H1 (cell line): ENCODE measurements at regions not wholly inside any gene's neighbourhood (a gene's known extent, or its start where the extent isn't known, plus 50 kb on each side); places are given as distances from the start of the nearest gene placed in this dataset.

ENCODE experiments used
- CBX5 ChIP-seq: fragments of 300-800, 300-1000 bp; sonication (generic); IDR thresholded peaks from 2 replicates; pipeline ENCODE4 v1.7.1; 2016; ENCODE audit warnings: antibody characterized with exemption, low read length, low read depth
- CTCF ChIP-seq, 3 experiments: IDR thresholded peaks; 1 replicate in 2 of 3; 2 replicates in 1 of 3; pipeline versions ENCODE4 v1.5.1 to v1.6.1; 2011; ENCODE audit warnings: low read length in 3 of 3, mild to moderate bottlenecking in 3 of 3, inconsistent platforms in 2 of 3, low read depth in 1 of 3, moderate library complexity in 1 of 3; ENCODE audit not compliant: insufficient read depth in 1 of 3; ENCODE audit errors: control extremely low read depth in 1 of 3
- GABPA ChIP-seq: IDR thresholded peaks from 2 replicates; pipeline ENCODE4 v1.6.1; 2011; ENCODE audit warnings: mild to moderate bottlenecking, low read length, moderate library complexity, borderline replicate concordance; ENCODE audit not compliant: insufficient read depth
- MAFK ChIP-seq: IDR thresholded peaks from 2 replicates; pipeline ENCODE4 v1.6.1; 2012; ENCODE audit warnings: low read depth, mild to moderate bottlenecking, improper control_type of control experiment, low read length
- POLR2A ChIP-seq, 2 experiments: IDR thresholded peaks; 1 replicate in 1 of 2; 2 replicates in 1 of 2; pipeline ENCODE4 v1.6.1; 2011; ENCODE audit warnings: low read depth in 2 of 2, low read length in 2 of 2, mild to moderate bottlenecking in 2 of 2; ENCODE audit errors: control extremely low read depth in 1 of 2
- TF ChIP-seq, protein P1 (sequence below): IDR thresholded peaks from 2 replicates; pipeline ENCODE4 v1.6.1; 2012; ENCODE audit warnings: inconsistent platforms

DNA sequence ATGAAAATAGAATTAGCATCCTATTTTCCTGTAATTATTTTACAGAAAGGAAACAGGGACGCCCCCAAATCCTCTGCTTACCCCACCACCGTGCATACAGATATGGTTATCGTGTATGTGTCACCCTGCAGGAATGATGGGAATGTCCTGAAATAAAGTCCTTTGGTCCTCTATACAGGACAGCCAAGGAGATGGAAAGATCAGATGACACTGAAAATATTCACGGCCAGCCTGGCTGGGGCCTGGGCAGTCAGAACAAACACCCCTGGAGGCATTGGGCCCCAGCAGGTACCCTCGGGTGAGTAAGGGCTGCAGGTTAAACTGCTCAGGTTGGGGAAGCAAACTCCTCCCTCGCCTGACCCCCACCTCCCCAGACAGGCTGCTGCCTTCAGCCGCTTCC is 368.0 kb downstream of the FOXL1 start:
- TF ChIP-seq POLR2A (IDR thresholded peaks at IDR 0.05; ENCODE audit: control extremely low read depth in 1 of 2, low read depth in 2 of 2, low read length in 2 of 2), result no peak
- no peak for TF ChIP-seq CBX5
- TF ChIP-seq, protein P1, sequence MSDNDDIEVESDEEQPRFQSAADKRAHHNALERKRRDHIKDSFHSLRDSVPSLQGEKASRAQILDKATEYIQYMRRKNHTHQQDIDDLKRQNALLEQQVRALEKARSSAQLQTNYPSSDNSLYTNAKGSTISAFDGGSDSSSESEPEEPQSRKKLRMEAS, result no peak
- TF ChIP-seq CTCF (IDR thresholded peaks at IDR 0.05; ENCODE audit: control extremely low read depth in 1 of 3, insufficient read depth in 1 of 3, low read depth in 1 of 3, low read length in 3 of 3), result no peak
- TF ChIP-seq MAFK, result no peak
- TF ChIP-seq GABPA, result no peak
